Muscle of back (tissue), 3 donors: ENCODE measurements at regions not wholly inside any gene's neighbourhood (a gene's known extent, or its start where the extent isn't known, plus 50 kb on each side); places are given as distances from the start of the nearest gene placed in this dataset.
"Not testable (repeated sequence)": the region's sequence is repeated elsewhere in the genome, so short reads cannot be mapped to it uniquely, and the experiment has no call there.

Source experiments
- DNase-seq, 3 donors: peaks; one replicate each; pipeline versions ENCODE4 v3.0.0 to v3.0.0-alpha.2; 2013

DNA sequence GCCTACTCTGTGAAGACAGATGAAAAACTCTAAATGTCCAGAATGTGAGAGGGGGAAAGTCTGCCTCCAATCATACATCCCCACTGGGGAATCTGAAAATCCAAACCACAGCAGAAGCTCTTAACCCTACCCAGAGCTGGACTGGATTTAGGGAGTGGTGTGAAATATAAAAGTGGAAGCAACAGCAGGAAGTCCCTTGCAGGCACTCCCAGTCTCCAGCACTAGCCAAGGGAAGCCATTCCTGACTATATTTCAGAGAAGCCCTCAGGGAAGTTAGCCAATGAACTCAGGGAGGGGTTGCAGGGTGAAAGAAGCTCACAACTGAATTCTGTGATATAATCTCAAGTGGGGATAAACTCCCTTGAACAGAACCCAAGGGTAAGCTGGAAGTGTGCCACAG, 51.5 kb downstream of the CRPPA start:
- no peak for DNase-seq

GRCh38 chr7:16369309-16369708, 52.0 kb downstream of the CRPPA start:
- DNase-seq = not testable (repeated sequence)

- no peak for DNase-seq
Measured at GRCh38 chr7:16368885-16369284, 52.5 kb downstream of the CRPPA start.

DNA sequence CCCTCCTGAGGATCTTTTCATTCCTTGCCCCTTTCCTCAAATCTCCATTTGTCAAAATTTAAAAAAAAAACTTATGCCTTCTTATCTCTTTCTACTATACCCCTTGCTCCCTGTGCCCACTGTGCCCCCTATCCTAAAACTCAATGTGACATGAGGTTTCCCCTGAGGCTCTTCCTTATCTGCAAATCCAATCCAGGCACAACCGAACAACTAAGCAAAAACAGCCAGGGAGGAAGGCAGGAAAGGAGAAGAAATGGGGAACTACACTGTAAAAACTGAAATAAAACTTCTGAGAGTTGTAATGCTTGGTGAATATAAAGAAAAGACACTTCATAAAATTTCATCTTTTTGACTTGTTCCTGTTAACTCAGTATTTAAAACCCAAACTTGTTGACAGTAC, 54.2 kb downstream of the CRPPA start:
- DNase-seq = no peak

- DNase-seq = no peak
Measured at GRCh38 chr7:16365952-16366351, 55.4 kb downstream of the CRPPA start.

GRCh38 chr7:16365177-16365576, 56.2 kb downstream of the CRPPA start:
- DNase-seq = no peak

DNA sequence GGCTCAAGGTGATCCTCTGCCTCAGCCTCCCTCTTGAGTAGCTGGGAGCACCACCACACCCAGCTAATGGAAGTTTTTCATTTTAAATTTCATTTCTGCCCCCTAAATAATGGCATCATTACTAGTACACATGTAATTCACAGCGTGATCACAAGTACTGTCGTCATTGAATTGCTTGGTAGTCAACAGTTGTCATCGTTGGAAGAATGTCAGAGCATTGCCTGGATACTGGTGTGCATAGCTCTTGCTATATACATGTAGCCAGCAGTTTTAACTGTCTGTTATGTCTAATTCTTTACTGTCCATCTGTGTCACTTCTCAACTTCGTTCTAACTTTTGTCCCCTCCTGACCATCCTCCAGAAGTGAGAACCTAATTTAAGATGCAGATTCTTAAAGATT, 62.1 kb downstream of the CRPPA start:
- peak; percentile 60 to 71 (median 62) for DNase-seq

GRCh38 chr7:16357921-16358320, 63.4 kb downstream of the CRPPA start:
- peak; percentile 24 to 38 (median 32) for DNase-seq

DNA sequence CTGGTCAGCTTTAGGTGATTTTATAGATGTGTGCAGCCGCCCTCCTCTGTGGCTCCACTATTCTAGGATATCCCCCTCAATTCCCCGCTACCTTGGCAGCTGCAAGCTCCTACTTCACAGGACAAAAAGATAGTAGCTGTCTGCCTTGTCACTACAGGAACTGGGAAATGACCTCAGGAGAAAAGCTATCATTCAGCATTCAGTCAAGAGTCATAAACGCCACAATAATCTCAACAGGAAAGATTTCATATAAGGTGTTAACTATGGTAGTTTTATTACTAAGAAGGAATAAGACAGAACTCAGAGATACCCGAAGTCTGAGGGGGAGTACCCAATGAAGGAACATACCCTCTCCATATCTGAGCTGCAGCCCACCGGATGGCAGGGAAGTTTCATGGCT, 63.9 kb downstream of the CRPPA start:
- no peak for DNase-seq

DNA sequence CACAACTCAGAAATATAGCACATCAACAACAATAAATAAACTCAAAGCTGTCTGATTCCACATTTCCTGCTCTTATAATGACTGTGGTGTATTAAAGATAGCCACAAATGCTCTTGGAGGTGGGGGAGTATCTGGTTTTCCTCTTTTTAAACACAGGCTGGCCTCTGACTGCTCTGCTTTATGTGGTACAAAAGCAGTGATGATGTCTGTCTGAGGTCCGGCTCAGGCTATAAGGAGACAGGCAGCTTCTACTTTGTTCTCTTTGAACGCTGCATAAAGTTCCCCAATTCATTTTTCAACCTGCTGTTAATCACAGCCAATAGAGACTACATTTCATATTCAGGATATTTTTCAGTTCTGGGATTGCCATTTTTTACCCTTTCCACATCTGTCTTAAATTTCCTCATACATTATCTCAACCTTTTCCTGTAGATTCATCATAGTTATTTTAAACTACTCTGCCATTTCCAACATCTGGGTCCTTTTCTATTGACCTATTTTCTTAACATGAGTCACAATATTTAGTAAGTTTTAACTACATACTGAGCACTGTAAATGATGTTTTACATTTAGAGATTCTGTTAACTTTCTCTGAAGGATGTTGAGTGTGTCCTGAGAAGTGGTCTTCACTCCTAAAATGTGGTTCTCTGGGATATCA, 64.9 kb downstream of the CRPPA start:
- peak; percentile 26 to 64 (median 42) for DNase-seq

DNA sequence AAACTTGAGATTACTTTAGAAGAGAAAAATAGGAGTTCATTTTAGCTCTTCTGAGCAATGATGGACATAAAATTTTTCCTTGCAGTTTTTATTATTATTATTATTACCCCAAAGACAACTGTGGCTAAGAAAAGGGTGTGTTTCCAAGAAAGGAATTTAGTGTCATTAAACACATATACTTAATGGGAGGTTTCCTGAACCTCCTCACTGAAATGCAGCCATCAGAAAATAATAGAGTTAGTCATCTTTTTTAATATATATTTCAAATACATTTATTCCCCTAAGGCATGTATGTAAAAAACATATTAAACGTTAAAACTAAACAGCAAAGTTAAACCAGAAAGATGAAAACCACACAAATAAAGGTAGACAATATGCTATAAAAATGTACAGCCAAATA, 66.8 kb downstream of the CRPPA start:
- DNase-seq = no peak

- no peak for DNase-seq
Measured at GRCh38 chr7:16353226-16353625, 68.1 kb downstream of the CRPPA start.

GRCh38 chr7:16350634-16351033, 70.7 kb downstream of the CRPPA start:
- no peak for DNase-seq

GRCh38 chr7:16348251-16348650, 73.1 kb downstream of the CRPPA start:
- DNase-seq = no peak

- no peak for DNase-seq
Measured at GRCh38 chr7:16347827-16348192, 73.5 kb downstream of the CRPPA start.

- no peak for DNase-seq
Measured at GRCh38 chr7:16347066-16347826, 74.1 kb downstream of the CRPPA start.

DNA sequence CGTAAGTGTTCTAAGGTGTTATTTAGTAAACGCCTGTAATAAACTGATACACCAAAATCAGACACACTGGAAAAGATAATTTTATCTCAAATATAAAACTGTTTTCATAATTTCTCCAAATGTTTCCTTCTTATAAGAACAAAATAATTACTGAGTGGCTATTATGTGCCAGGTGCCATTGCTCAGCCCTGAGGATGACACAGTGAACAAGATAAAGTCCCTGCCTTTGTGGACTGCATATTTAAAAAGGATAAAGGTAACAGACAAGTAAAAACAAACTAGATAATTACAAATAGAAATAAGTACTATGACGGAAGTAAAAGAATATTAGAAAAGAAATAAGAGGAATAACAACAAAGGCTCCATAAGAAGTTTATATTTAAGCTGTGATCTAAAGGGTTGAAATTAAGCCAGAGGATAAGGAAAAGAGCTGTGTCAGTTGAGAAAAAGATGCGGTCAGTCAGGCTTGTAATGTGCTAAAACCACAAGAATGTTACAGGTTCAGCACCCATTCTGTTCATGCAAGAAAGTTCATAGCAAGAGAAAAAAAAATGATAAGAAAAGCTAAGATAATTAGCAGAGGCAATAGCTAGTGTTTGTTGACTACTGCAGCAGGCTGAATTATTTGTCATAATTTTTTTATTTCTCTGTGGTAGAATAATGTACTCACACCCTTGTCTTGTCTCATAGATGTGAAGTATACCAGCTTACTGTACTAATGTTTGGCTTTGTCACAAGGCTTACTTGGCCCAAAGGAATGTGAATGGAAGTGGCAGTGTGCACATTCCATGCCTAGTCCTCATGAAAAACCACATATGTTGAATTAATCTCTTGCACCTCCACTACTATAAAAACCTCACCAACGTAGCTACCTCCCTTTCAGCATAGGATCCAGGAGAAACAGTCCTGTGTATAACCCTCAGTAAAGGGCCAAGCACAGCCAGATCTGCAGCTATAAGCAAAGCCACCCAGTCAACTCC, 75.1 kb downstream of the CRPPA start:
- DNase-seq = peak in 1 of 3 donors; percentile 55

DNA sequence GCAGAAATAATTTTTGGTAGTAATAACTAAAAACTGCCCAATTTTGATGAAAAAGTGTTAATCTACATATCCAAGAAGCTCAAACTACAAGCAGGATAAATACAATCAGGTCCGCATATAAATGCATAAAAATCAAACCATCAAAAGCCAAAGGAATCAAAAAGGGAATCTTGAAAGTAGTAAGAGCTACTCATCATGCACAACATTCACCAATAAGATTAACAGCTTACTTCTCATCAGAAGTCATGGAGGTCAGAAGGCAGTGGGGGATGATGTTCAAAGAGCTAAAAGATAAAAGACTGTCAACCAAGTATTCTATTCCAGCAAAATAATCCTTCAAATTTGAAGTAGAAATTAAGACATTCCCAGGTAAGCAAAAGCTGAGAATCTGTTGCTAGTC, 76.4 kb downstream of the CRPPA start:
- no peak for DNase-seq

GRCh38 chr7:16343612-16344011, 77.7 kb downstream of the CRPPA start:
- DNase-seq = no peak

- no peak for DNase-seq
Measured at GRCh38 chr7:16338065-16338464, 83.3 kb downstream of the CRPPA start.

DNA sequence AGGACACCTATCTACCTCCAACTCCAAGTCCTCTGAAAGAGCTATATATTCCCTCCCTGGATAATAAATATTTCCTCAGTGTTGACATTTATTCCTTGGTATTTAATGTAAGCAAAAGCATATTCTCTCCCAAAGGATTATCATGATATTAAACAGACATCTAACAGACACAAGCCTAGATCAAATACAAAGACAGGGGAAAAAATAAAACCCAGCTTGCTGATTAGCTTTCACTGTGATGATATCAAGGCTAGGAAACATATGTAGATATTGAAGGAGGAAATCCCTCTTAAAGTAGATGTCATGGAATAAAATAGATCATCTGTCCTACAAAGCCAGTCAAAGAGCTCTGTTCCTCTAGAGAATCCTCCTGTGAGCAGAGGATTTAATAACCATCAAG, 95.2 kb downstream of the CRPPA start:
- no peak for DNase-seq

GRCh38 chr7:16323313-16323712, 98.0 kb downstream of the CRPPA start:
- DNase-seq = no peak
